Body of pancreas (tissue), 4 donors: ENCODE measurements at regions not wholly inside any gene's neighbourhood (a gene's known extent, or its start where the extent isn't known, plus 50 kb on each side); places are given as distances from the start of the nearest gene placed in this dataset.

Experiments used
- POLR2A ChIP-seq, 3 donors: fragments of 450-650 bp; IDR thresholded peaks; one replicate each; pipeline ENCODE4 v1.6.1; 2016; ENCODE audit warnings: antibody characterized with exemption in 3 of 3, mild to moderate bottlenecking in 2 of 3
- TF ChIP-seq, protein P1 (sequence below), 7 experiments: fragments of 450-650 bp in 4 of 7; fragments of 200-600 bp in 3 of 7; sonication (generic) in 3 of 7; IDR thresholded peaks; one replicate each; pipeline ENCODE4 v1.5.1; 2016 to 2019; ENCODE audit warnings: antibody characterized with exemption in 7 of 7

DNA sequence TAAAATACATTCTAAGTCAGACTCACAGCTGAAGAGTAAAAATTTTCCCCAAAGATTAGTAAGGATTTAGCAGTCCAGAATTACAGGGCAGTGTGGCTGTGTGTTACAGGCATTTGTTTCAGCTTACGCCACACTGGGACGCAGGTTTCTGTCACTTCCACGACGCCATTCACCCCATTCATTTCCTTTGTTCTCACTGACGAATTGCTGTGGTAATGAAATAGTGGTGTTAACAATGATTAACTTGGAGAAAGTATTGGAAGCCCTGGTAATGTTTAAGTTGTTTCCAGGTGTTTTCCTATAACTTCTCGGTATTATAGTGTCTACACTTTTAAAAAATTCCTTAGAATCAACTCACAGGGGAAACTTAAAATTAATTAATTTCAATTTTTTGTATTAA, 370.9 kb downstream of the SH2D4B start:
- TF ChIP-seq POLR2A (IDR thresholded peaks at IDR 0.05) = no peak
- TF ChIP-seq, protein P1, sequence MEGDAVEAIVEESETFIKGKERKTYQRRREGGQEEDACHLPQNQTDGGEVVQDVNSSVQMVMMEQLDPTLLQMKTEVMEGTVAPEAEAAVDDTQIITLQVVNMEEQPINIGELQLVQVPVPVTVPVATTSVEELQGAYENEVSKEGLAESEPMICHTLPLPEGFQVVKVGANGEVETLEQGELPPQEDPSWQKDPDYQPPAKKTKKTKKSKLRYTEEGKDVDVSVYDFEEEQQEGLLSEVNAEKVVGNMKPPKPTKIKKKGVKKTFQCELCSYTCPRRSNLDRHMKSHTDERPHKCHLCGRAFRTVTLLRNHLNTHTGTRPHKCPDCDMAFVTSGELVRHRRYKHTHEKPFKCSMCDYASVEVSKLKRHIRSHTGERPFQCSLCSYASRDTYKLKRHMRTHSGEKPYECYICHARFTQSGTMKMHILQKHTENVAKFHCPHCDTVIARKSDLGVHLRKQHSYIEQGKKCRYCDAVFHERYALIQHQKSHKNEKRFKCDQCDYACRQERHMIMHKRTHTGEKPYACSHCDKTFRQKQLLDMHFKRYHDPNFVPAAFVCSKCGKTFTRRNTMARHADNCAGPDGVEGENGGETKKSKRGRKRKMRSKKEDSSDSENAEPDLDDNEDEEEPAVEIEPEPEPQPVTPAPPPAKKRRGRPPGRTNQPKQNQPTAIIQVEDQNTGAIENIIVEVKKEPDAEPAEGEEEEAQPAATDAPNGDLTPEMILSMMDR (IDR thresholded peaks at IDR 0.05) = no peak
